Neural cell (in vitro differentiated cells): ENCODE measurements at regions not wholly inside any gene's neighbourhood (a gene's known extent, or its start where the extent isn't known, plus 50 kb on each side); places are given as distances from the start of the nearest gene placed in this dataset.

ENCODE experiments used
- H2AFZ ChIP-seq: fragments of 200-600, 300-800 bp; sonication (generic), shearing (Covaris generic); 2 replicates; pipeline ENCODE4 v1.6.0; 2014; ENCODE audit warnings: low read depth, mild to moderate bottlenecking, antibody characterized with exemption, low read length, moderate library complexity
- H3F3A ChIP-seq: fragments of 200-600 bp; shearing (Covaris generic); 2 replicates; pipeline ENCODE4 v1.6.1; 2016; ENCODE audit warnings: mild to moderate bottlenecking, moderate library complexity, mixed read lengths, antibody characterized with exemption, low read length; ENCODE audit not compliant: insufficient read depth, poor library complexity, severe bottlenecking
- H3K27ac ChIP-seq: fragments of 200-600, 300-800 bp; sonication (generic), shearing (Covaris generic); 2 replicates; pipeline ENCODE4 v1.5.1; 2014; ENCODE audit warnings: mild to moderate bottlenecking, low read length, moderate library complexity
- H3K27me3 ChIP-seq: fragments of 300-800, 200-600 bp; sonication (generic), shearing (Covaris generic); 2 replicates; pipeline ENCODE4 v1.6.0; 2014; ENCODE audit warnings: mild to moderate bottlenecking, low read depth, low read length, moderate library complexity; ENCODE audit not compliant: insufficient read depth
- H3K36me3 ChIP-seq: fragments of 300-800, 200-600 bp; sonication (generic), shearing (Covaris generic); 2 replicates; pipeline ENCODE4 v1.5.1; 2014; ENCODE audit warnings: mild to moderate bottlenecking, antibody characterized with exemption, low read length, moderate library complexity; ENCODE audit not compliant: insufficient read depth
- H3K4me2 ChIP-seq: fragments of 300-800, 200-600 bp; sonication (generic), shearing (Covaris generic); 2 replicates; pipeline ENCODE4 v1.6.0; 2014; ENCODE audit warnings: mild to moderate bottlenecking, low read length
- H3K4me3 ChIP-seq: fragments of 300-800, 200-600 bp; sonication (generic), shearing (Covaris generic); 2 replicates; pipeline ENCODE4 v1.5.1; 2014; ENCODE audit warnings: mild to moderate bottlenecking, low read length, moderate library complexity
- H3K79me2 ChIP-seq: fragments of 200-600 bp; shearing (Covaris generic); replicated peaks from 2 replicates; pipeline ENCODE4 v1.6.0; 2014; ENCODE audit warnings: mild to moderate bottlenecking, low read length, moderate library complexity; ENCODE audit not compliant: insufficient read depth
- H3K9ac ChIP-seq: fragments of 300-800, 200-600 bp; sonication (generic), shearing (Covaris generic); 2 replicates; pipeline ENCODE4 v1.6.1; 2016; ENCODE audit warnings: mild to moderate bottlenecking, low read length, mixed read lengths
- H3K9me2 ChIP-seq: fragments of 200-600 bp; shearing (Covaris generic); 2 replicates; pipeline ENCODE4 v1.6.1; 2016; ENCODE audit warnings: mild to moderate bottlenecking, low read length, mixed read lengths; ENCODE audit not compliant: insufficient read depth
- H3K9me3 ChIP-seq: fragments of 200-600, 300-800 bp; sonication (generic), shearing (Covaris generic); 2 replicates; pipeline ENCODE4 v1.6.1; 2016; ENCODE audit warnings: mild to moderate bottlenecking, mixed run types, low read length, moderate library complexity, mixed read lengths
- H4K20me1 ChIP-seq: fragments of 200-600 bp; shearing (Covaris generic); 2 replicates; pipeline ENCODE4 v1.6.1; 2016; ENCODE audit warnings: mild to moderate bottlenecking, mixed run types; ENCODE audit not compliant: insufficient read depth
- CTCF ChIP-seq: fragments of 450-650 bp; IDR thresholded peaks from 2 replicates; pipeline ENCODE4 v1.5.1; 2014; ENCODE audit warnings: antibody characterized with exemption, mild to moderate bottlenecking, moderate library complexity; ENCODE audit not compliant: poor library complexity, severe bottlenecking
- EP300 ChIP-seq: fragments of 450-650 bp; conservative IDR thresholded peaks from 2 replicates; pipeline ENCODE4 v1.6.1; 2014; ENCODE audit warnings: antibody characterized with exemption, mild to moderate bottlenecking, moderate library complexity; ENCODE audit not compliant: poor library complexity, severe bottlenecking
- EZH2 ChIP-seq: fragments of 200-600, 300-800 bp; shearing (Covaris generic), sonication (generic); IDR thresholded peaks from 2 replicates; pipeline ENCODE4 v1.6.1; 2014; ENCODE audit warnings: antibody characterized with exemption, low read length, borderline replicate concordance, mild to moderate bottlenecking; ENCODE audit not compliant: insufficient read depth, poor library complexity, severe bottlenecking
- MXI1 ChIP-seq: fragments of 450-650 bp; conservative IDR thresholded peaks from 2 replicates; pipeline ENCODE4 v1.6.1; 2014; ENCODE audit warnings: antibody characterized with exemption, mild to moderate bottlenecking; ENCODE audit not compliant: poor library complexity, severe bottlenecking
- POLR2AphosphoS5 ChIP-seq: IDR thresholded peaks from 2 replicates; pipeline ENCODE4 v1.6.1; 2012
- RAD21 ChIP-seq: fragments of 450-650 bp; conservative IDR thresholded peaks from 2 replicates; pipeline ENCODE4 v1.6.1; 2014; ENCODE audit warnings: antibody characterized with exemption, mild to moderate bottlenecking, moderate library complexity
- REST ChIP-seq: IDR thresholded peaks from 2 replicates; pipeline ENCODE4 v1.6.1; 2012; ENCODE audit warnings: borderline replicate concordance
- SMC3 ChIP-seq: fragments of 450-650 bp; conservative IDR thresholded peaks from 2 replicates; pipeline ENCODE4 v1.6.1; 2014; ENCODE audit warnings: antibody characterized with exemption, mild to moderate bottlenecking, moderate library complexity; ENCODE audit not compliant: poor library complexity
- TAF1 ChIP-seq: IDR thresholded peaks from 2 replicates; pipeline ENCODE4 v1.6.1; 2012; ENCODE audit warnings: low read depth

GRCh38 chr9:99475401-99476065 lies 253.5 kb downstream of the SEC61B start:
- Histone ChIP-seq H2AFZ (no peak overlapping the region), H3K9me3 (no peaks in the 10 kb centered on the region), H3K9me2 (no peaks in the 10 kb centered on the region), H3K36me3 (no peaks in the 10 kb centered on the region), H3F3A (no peaks in the 10 kb centered on the region), H3K9ac (no peak overlapping the region), H3K79me2 (no peaks in the 10 kb centered on the region), H3K27ac (no peak overlapping the region), H4K20me1 (no peaks in the 10 kb centered on the region), H3K4me3 (no peak overlapping the region), H3K4me2 (no peak overlapping the region), H3K27me3 (no peaks in the 10 kb centered on the region)
- TF ChIP-seq EZH2 = no peak
- TF ChIP-seq SMC3 = no peak
- no peak for TF ChIP-seq EP300
- no peak for TF ChIP-seq CTCF
- no peak for TF ChIP-seq POLR2AphosphoS5
- TF ChIP-seq REST = no peak
- no peak for TF ChIP-seq TAF1
- no peak for TF ChIP-seq RAD21
- TF ChIP-seq MXI1 = no peak

- Histone ChIP-seq H3K27ac (no peak overlapping the region), H3K27me3 (no peaks in the 10 kb centered on the region), H3K36me3 (no peaks in the 10 kb centered on the region), H3K9me2 (no peaks in the 10 kb centered on the region), H4K20me1 (no peaks in the 10 kb centered on the region), H3K9ac (no peak overlapping the region), H3K4me3 (no peak overlapping the region), H3K9me3 (no peaks in the 10 kb centered on the region), H2AFZ (no peak overlapping the region), H3K4me2 (no peak overlapping the region), H3F3A (no peaks in the 10 kb centered on the region), H3K79me2 (no peaks in the 10 kb centered on the region)
- no peak for TF ChIP-seq POLR2AphosphoS5
- TF ChIP-seq SMC3 = no peak
- no peak for TF ChIP-seq REST
- TF ChIP-seq EP300 = no peak
Measured at GRCh38 chr9:99478469-99479027, 256.5 kb downstream of the SEC61B start.
